AG09319 (cell line): ENCODE measurements at regions not wholly inside any gene's neighbourhood (a gene's known extent, or its start where the extent isn't known, plus 50 kb on each side); places are given as distances from the start of the nearest gene placed in this dataset.

ENCODE experiments used
- DNase-seq: peaks from one replicate; pipeline ENCODE4 v3.0.0-alpha.2; 2010; ENCODE audit warnings: low read depth; ENCODE audit errors: extremely low read depth
- TF ChIP-seq, protein P1 (sequence below): IDR thresholded peaks from 2 replicates; pipeline ENCODE4 v1.5.1; 2011; ENCODE audit warnings: low read depth, mild to moderate bottlenecking, inconsistent platforms, low read length, moderate library complexity

DNA sequence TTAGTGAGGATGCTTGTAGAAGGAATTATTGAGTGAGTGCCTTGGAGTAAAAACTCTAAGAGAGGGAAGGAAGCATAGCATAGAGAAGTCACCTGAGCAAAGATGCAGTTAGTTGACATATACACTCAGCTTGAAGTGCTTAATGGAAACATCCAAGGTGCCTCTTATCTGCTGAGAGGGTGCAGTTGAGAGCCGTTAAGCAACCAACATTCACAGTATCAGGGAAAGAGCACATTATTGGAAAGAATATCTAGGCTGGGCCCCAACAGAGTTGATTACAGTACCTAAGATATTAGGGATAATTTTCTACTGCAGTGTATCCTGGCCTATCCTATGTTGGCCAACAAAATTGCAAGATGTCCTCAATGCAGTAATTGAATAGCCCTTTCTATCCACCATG, 302.0 kb downstream of the ETV1 start:
- TF ChIP-seq, protein P1, sequence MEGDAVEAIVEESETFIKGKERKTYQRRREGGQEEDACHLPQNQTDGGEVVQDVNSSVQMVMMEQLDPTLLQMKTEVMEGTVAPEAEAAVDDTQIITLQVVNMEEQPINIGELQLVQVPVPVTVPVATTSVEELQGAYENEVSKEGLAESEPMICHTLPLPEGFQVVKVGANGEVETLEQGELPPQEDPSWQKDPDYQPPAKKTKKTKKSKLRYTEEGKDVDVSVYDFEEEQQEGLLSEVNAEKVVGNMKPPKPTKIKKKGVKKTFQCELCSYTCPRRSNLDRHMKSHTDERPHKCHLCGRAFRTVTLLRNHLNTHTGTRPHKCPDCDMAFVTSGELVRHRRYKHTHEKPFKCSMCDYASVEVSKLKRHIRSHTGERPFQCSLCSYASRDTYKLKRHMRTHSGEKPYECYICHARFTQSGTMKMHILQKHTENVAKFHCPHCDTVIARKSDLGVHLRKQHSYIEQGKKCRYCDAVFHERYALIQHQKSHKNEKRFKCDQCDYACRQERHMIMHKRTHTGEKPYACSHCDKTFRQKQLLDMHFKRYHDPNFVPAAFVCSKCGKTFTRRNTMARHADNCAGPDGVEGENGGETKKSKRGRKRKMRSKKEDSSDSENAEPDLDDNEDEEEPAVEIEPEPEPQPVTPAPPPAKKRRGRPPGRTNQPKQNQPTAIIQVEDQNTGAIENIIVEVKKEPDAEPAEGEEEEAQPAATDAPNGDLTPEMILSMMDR: no peak

DNA sequence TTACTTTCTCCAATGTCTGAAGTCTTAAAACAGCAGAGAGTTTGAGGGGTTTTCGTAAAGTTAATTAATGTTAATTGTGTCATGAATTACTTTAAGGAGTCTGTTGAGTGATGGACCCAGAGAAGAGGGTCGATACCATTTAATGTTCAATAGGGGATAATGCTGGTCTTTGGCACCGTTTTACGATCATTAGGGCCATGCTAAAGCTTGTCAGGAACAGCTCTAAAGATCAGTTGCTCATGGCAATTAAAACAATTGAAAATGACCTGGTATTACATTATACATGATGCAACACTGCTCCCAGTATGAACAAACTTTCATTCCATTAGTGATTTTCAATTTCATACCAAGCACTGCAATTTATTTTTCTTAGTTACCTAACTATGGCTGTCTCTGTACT, 296.9 kb downstream of the ETV1 start:
- TF ChIP-seq, protein P1: no peak
- no peak for DNase-seq

More for the DNA sequence above, 302.0 kb downstream of the ETV1 start:
- DNase-seq: no peak

DNA sequence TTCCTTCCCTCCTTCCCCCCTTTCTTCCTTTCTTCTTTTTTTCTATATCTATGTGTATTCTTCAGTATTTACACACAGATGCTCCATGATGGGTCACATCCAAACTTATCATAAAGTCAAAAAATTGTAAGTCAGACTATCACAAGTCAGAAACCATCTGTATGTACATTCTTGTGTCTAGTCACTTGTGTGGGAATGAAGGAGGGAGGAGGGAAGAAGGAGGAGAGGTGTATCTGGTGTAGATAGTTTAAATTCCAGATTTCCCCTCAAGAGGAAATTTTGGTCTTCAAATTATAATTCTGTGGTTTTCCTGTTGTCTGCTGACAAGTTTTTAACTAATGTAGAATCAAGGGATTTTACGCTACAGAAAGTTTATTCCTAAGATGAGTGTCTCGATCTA, 287.2 kb downstream of the ETV1 start:
- DNase-seq: no peak
- TF ChIP-seq, protein P1: no peak

DNA sequence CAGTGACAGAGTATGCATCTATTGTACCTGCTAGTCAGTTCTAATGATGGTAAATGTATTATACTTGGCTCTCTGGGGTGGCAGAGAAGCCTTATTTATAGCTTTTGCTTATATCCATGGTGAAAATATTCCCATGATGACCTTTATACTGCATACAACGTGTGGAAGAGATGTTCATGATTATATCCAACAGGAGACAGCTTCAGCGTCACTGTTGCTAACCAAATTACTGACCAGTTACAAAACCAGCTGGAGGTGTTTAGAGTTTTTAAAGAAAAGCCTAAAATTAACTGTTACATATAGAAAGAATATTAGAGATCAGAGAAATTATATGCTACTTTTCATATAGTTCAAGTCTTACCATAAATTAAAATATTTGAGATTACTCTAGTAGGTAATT, 280.8 kb downstream of the ETV1 start:
- DNase-seq: no peak
- TF ChIP-seq, protein P1: no peak

DNA sequence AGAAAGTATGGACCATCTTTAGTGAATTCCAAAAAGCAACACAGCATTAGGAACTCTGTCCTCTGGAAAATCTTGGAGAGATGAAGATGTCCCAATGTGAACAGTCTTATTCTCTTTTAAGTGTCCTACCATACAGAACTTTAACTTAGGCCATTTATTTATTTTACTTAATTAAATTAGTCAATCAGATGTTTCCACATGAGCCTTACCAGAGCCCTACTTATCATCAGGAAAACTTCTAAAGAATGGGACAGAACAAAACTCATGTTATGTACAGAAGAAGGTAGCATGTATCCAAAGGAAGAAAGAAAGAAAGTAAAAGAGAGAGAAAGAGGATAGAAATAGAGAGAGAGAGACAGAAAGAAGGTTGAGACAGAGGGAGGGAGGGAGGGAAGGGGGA, 276.4 kb downstream of the ETV1 start:
- TF ChIP-seq, protein P1: no peak
- DNase-seq: no peak

DNA sequence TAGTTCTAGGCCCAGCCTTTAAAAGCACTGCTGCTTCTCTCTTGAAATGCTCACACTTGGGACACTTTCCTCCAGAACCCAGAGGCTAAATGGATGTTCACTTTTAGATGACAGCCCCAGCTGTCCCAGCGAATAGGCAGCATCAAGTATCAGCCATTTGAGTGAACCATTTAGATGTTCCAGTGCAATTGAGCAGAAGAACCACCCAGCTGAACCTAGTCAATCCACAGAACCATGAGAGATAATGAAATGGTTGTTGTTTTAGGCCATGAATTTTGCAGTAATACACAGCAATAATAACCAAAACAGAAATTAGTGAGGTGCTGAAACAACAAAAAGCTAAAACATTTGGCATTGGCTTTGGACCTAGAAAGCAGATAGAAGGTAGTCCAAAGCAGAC, 273.9 kb downstream of the ETV1 start:
- DNase-seq: no peak
- TF ChIP-seq, protein P1: no peak

DNA sequence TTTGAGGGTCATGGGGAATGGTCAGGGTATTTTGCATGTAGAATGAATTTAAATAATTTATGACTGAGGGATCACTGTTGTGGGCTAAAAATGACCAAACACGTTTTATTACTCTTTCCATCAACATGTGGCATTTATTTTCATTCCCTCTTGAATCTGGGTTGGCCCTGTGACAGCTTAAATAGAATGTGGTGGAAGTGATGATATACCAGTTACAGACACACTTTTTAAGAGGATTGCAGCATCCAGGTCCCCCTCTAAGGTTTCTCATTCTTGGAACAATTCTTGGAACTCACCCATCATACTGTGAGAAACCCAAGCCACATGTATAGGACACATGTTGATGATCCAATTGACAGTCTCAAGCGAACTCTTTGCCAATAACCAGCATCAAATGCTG, 272.4 kb downstream of the ETV1 start:
- TF ChIP-seq, protein P1: no peak
- DNase-seq: no peak
